SW 1271 (cell line): ENCODE measurements at regions not wholly inside any gene's neighbourhood (a gene's known extent, or its start where the extent isn't known, plus 50 kb on each side); places are given as distances from the start of the nearest gene placed in this dataset.
"Not testable (repeated sequence)": the region's sequence is repeated elsewhere in the genome, so short reads cannot be mapped to it uniquely, and the experiment has no call there.

Experiments used
- DNase-seq, 2 experiments: peaks; one replicate each; lab custom pipeline; 2025; lab: John Stamatoyannopoulos, UW

DNA sequence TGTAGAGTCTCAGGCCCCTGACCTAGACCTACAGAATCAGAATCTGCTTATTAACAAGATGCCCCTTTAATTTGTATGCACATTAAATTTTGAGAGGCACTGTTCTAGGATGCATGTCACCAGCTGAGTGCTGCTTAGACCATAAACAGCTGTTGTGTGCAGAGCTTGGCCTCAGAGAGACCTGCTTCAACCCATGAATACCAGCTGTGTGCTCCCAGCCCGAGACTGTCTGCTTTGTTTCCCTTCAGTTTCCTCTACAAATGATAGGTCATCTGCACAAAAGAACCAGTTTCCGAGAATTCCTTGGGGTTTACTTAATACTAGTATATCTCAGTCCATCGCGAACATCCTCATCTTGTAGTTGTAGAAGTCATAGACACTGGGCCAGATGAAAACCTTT is 158.5 kb upstream of the PFN2 start:
- no peak for DNase-seq

- no peak for DNase-seq
Observed at GRCh38 chr3:150128126-150128525, 157.4 kb upstream of the PFN2 start.

DNA sequence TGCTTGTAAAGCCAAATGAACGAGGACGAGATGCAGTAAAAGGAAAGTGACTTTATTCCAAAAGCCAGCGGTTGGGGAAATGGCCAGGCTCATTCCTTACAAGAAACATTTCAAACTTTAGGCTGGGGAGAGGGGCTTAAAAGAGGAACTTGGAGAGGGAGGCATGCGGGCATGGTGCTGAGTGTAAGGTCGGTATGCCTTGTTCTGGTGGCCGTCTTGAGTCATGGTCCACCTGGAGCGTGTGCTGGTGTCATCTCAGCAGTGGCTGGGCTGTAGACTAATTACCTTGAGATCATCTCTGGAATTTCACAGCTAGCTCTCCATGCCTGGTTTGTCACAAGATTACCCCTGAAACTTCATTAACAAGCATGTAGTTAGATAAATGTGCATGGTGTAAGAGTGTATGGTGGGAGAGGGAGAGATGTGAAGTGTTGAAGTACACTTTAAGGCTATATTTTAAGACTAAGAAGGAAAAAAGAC is 156.4 kb upstream of the PFN2 start:
- no peak for DNase-seq

GRCh38 chr3:150124142-150124541 is 153.4 kb upstream of the PFN2 start:
- no peak for DNase-seq

GRCh38 chr3:150123249-150123648 is 152.6 kb upstream of the PFN2 start:
- DNase-seq, result not testable (repeated sequence)

DNA sequence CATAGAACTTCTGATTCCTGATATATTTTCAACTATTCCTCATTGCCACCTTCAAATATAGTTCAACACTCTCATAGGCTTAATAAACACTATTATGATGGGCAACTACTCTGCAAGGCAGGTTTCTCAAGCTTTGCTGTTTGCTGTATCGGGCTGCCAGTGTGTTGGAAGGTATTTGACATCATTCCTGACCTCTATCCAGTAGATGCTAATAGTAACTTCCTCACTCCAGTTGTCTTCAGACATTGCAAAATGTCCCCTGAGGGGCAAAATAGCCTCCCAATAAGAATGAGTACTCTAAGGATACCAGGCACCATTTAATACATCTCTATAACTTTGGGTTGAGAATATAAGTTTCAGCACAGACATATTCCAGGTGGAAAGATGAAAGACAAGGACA is 147.5 kb upstream of the PFN2 start:
- no peak for DNase-seq

GRCh38 chr3:150117076-150117475 is 146.4 kb upstream of the PFN2 start:
- DNase-seq, result no peak

DNA sequence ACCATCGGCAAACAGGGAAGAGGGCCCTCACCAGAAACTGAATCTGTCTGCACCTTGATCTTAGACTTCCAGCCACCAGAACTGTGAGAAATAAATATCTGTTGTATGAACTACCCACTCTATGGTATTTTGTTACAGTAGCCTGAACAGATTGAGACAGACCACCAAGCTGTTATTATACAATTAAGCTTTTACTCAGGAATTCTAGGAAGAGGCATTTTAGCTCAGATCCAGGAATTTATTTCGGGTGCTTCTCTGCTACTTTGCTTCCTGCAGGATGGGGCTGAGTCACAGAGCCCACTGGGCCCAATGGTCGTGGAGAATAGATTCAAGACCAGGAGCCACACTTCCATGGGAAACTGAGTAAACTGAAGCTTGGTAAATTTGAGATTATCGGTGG is 145.5 kb upstream of the PFN2 start:
- no peak for DNase-seq

- no peak for DNase-seq
Observed at GRCh38 chr3:150114873-150115540, 144.3 kb upstream of the PFN2 start.

GRCh38 chr3:150114273-150114672 is 143.6 kb upstream of the PFN2 start:
- DNase-seq, result no peak

GRCh38 chr3:150110097-150110496 is 139.4 kb upstream of the PFN2 start:
- DNase-seq, result no peak

- no peak for DNase-seq
Observed at GRCh38 chr3:150107429-150108175, 136.9 kb upstream of the PFN2 start.

GRCh38 chr3:150106740-150107428 is 136.2 kb upstream of the PFN2 start:
- peak in 1 of 2 experiments; percentile 48 for DNase-seq

GRCh38 chr3:150105886-150106612 is 135.4 kb upstream of the PFN2 start:
- DNase-seq, result no peak

- DNase-seq, result no peak
Observed at GRCh38 chr3:150105025-150105424, 134.3 kb upstream of the PFN2 start.

- DNase-seq, result no peak
Observed at GRCh38 chr3:150104564-150104963, 133.9 kb upstream of the PFN2 start.

GRCh38 chr3:150101016-150101415 is 130.3 kb upstream of the PFN2 start:
- no peak for DNase-seq

GRCh38 chr3:150098621-150099020 is 127.9 kb upstream of the PFN2 start:
- DNase-seq, result no peak

DNA sequence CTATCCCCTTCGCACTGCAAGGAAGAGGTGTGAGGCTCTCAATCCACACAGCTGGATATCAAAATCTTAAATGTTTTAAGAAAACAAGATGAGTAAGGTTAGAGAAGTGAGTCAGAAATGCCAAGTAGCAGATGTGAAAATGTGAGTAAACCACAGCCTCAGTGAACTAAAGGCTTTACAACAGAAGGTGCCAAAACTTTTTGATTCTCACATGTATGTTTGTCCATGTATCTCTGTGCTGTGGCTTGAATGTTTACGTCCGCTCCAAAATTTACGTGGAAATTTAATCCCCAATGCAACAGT is 126.8 kb upstream of the PFN2 start:
- no peak for DNase-seq

DNA sequence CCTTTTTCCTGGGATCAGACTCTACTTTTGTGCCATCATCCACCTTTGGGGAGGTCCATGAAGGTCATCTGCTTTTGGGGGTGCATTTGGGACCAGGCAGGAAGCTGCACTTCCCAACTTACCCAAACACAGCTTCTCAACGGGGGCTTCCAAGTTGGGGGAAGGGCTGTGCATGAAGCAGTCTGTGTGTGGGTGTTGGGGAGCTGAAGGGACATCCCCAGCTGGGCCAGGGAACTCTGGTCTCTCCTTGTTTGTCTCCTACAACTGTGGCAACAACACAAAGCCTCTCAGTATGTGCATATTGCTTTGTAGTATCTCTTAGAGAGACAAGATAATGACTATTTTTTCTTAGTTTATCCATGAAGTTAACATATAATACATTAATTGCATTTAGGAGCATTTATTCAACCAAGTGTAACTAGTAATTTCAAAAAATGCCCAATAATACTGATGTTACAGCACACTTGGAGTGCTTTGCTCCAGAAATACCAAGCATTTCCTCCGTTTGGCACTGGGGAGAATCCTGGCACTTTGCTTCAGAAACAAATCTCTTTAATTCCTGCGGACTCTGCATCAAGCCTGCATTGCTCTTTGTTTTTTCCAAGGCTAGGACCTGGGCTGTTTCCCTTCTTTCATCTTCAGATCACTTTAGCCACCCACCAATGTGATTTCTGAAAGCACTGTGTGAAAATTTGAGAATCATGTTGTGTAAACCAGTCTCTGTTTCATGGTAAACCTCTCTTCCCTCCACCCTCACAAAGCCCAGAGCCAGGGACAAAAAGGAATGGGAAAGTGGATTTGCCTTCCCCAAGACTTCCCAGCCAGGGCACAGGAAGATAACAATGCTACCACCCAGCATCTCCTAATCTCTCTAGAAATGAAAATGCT is 126.2 kb upstream of the PFN2 start:
- DNase-seq, result no peak

DNA sequence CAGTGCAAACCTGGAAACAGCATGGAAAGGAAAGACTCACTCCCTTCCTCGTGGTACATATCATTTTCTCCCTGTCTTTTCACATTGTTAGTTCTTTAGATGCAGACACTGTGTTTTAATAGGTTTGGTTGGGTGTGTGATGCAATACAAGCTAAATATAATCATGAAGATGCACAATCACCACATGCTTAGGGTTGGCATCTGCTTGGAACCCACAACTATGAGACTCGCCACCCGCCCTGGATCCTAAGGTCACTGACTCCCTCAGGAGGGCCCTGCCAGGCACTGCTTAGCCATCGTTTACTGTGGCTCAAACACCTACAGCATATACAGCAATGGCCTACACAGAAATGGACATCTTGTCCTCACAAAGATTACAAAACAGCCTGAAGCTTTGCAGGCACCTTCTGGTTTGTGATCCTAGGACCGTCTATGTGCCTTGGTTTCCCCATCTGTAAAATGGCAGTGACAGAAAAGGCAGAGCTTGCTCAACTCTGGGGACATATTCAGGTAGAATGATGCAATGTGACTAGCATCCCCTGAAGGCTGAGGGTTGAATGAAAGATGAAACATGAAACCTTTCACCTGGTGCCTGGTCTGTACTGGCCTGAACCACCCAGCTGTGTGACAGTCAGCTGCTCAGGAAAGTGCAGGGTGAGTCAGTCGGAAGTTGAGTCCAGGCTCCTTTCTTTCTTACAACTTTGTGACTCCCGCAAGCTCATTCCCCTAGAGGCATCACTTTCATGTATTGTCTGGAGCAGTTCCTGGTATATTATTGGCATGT is 123.6 kb upstream of the PFN2 start:
- no peak for DNase-seq
